Omental fat pad (tissue), 3 donors: ENCODE measurements at regions not wholly inside any gene's neighbourhood (a gene's known extent, or its start where the extent isn't known, plus 50 kb on each side); places are given as distances from the start of the nearest gene placed in this dataset.
A peak's percentile ranks its signal among the peaks of the same experiment; 100 is the strongest.

Source experiments
- ATAC-seq: fragments of 150-250 bp; one replicate; pipeline ENCODE4 v1.9.1; 2016; ENCODE audit warnings: mild to moderate bottlenecking, moderate library complexity; ENCODE audit not compliant: low FRiP score
- DNase-seq: peaks from one replicate; pipeline ENCODE4 v3.0.0-alpha.2; 2019; ENCODE audit warnings: low spot score
- TF ChIP-seq, protein P1 (sequence below), 3 donors: fragments of 450-650 bp; IDR thresholded peaks; one replicate each; pipeline ENCODE4 v1.5.1; 2016 to 2017; ENCODE audit warnings: antibody characterized with exemption in 3 of 3, mild to moderate bottlenecking in 3 of 3, moderate library complexity in 2 of 3

DNA sequence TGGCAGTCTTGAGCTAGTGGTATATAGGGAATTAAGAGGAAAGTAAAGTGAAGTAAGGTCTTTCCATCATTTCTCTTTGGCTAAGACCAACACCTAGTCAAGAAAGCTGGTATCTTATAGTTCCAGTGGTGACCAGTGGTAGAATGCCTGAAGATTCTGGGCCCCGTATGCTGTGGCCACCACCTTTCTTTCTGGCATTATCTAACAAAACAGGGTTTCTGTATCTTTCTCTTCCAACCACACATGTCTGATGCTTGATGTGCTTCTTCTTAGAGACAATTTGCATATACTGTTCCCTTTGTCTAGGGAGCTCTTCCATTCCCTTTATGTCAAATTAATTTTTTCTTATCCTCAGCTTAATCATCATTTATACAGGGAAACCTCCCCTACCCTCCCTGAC lies 109.9 kb upstream of the SSBP2 start:
- DNase-seq (no peak), ATAC-seq (no peak)
- TF ChIP-seq, protein P1, sequence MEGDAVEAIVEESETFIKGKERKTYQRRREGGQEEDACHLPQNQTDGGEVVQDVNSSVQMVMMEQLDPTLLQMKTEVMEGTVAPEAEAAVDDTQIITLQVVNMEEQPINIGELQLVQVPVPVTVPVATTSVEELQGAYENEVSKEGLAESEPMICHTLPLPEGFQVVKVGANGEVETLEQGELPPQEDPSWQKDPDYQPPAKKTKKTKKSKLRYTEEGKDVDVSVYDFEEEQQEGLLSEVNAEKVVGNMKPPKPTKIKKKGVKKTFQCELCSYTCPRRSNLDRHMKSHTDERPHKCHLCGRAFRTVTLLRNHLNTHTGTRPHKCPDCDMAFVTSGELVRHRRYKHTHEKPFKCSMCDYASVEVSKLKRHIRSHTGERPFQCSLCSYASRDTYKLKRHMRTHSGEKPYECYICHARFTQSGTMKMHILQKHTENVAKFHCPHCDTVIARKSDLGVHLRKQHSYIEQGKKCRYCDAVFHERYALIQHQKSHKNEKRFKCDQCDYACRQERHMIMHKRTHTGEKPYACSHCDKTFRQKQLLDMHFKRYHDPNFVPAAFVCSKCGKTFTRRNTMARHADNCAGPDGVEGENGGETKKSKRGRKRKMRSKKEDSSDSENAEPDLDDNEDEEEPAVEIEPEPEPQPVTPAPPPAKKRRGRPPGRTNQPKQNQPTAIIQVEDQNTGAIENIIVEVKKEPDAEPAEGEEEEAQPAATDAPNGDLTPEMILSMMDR (IDR thresholded peaks at IDR 0.05) = no peak

DNA sequence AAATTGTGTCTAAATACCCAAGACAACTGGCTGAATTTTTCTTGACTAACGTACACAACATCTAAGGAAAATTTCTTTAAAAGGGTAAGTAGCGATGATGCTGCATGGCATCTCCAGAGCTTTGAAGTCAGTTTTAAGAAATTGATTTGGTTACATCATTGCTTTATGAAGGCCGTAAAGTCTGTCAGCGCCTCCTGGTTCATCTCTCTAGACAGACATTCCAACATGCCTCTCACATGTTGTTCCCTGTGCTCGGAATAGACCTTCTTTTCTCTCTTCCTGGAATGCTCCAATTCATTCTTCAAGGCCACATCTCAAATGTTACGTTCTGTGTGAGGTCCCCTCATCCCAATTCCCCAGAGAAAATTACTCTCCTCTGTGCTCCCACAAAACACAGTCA lies 108.7 kb upstream of the SSBP2 start:
- TF ChIP-seq, protein P1 (IDR thresholded peaks at IDR 0.05) = no peak
- DNase-seq = no peak
- no peak for ATAC-seq

DNA sequence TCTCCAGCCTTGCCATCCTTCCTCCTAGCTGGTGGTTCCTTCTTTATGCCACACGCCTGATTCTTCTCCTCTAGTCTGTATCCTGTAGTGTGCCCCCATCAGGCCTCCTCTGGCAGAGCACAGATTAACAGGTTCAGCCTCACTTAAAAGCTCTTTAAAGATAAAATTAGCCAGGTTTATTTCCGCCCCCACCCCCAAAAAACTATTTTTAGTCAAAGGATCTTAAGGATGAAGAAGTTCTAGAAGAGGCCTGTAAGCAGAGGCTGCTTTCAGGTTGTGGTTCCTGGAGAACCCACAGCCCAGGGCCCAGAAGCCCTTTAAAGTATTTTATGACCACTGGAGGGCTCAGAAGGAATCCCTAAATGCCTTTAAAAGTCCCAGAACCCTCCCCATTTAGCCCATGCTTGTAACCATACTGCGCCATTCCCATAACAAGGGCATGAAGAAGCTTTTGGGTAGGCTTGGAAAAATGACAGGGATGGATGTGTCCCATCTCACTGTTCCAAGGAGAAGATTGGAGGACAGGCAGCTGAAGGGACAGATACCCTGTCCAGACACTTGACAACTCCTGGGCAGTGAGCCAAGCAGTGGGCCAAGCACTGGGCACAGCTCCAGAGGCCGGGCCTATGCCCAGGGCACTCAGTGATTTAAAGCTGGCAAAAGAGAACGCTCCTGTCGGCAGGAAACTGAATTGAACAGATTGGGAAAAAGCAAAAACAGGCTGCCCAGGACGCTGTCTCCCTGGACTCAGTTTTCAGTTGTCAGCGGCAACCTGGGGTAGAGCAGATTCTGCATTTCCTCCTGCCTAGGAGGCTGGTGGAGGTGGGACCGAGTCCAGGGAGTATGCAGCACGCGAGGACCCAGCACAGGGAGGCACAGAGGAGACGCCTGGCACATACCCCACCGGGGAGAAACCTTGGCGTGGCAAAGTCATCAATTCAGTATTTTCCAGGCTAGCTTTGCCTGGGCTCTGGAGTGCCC lies 106.3 kb upstream of the SSBP2 start:
- DNase-seq (peak; percentile 28), ATAC-seq (peak; percentile 41)
- TF ChIP-seq, protein P1 (IDR thresholded peaks at IDR 0.05) = no peak

DNA sequence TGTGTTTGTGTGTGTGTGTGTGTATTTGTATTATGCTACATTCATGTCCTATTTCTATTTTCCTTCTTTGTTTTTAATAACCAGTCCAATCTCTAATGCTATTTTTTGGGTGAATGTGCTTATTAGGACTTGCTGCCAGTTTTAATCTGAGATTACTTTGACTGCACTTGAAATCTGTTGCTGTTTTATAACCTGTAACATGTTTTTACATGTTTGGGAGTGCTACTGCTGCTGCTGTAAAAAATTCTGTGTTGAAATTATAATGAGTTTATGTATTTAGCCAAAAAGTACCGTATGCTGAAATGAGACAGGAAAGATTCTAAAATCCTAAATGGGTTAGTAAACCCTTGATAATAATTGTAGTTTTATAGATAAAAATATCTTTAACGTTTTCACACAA lies 104.7 kb upstream of the SSBP2 start:
- no peak for DNase-seq
- ATAC-seq = no peak
- TF ChIP-seq, protein P1 (IDR thresholded peaks at IDR 0.05) = no peak

DNA sequence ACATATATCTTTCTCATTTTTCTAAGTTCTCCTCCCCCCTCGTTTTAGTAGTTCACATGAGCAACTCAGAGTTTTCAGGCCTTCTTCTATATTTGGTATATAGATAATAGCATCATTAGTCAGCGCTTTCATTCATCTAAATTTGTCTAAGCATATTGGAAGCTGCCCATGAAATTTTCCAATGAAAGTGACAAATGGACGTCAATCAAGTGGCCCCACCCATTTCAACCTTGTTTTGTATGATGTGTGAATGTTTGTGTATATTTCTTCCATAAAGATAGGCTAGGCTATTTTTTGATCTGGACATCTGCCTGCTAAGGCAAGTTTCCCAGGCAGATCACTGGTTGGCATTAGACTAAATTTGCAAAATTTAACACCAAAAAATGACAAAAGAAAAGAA lies 104.0 kb upstream of the SSBP2 start:
- ATAC-seq (no peak), DNase-seq (no peak)
- TF ChIP-seq, protein P1 (IDR thresholded peaks at IDR 0.05) = no peak

DNA sequence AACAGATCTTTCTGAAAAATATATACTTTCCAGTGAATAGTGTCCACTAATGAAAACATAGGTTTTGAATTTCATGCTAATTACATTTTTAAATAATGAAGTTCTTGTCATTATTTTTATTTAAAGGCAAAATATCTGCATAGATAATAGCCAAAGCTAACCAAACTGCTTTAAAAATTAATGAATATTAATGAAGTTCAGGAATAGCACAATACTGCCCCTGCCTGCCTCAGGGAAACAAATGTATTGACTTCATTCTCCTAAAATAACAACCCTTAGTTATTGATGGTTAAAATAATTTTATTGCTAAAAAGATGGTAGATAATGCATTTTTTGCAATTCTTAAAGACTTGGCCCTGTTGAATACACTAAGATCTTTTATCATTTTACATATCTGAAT lies 103.6 kb upstream of the SSBP2 start:
- TF ChIP-seq, protein P1 (IDR thresholded peaks at IDR 0.05) = no peak
- ATAC-seq (no peak), DNase-seq (no peak)

DNA sequence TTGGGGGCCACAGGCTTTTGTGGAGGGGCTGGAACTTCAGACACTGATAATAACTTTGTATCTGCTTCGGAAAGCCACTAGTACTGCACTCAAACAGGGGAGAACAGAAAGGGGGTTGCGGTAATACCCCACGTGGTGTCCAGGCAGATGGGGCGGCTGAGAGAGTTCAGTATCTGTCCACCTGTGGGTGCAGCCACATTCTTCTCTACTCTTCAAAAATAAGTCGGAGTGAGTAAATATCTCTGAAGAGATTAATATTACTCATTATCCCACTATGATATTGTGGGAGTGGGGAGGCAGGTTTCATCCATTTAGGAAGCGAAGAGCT lies 102.1 kb upstream of the SSBP2 start:
- no peak for DNase-seq
- TF ChIP-seq, protein P1 (IDR thresholded peaks at IDR 0.05) = no peak
- ATAC-seq = no peak
